NB4 (cell line): ENCODE measurements at regions not wholly inside any gene's neighbourhood (a gene's known extent, or its start where the extent isn't known, plus 50 kb on each side); places are given as distances from the start of the nearest gene placed in this dataset.

Source experiments
- DNase-seq: peaks from one replicate; pipeline ENCODE4 v3.0.0; 2010; ENCODE audit warnings: low read depth
- H3K4me3 ChIP-seq: one replicate; pipeline ENCODE4 v1.5.1; 2011; ENCODE audit warnings: mild to moderate bottlenecking, low read depth, low read length, moderate library complexity
- CTCF ChIP-seq: IDR thresholded peaks from one replicate; pipeline ENCODE4 v1.5.1; 2012; ENCODE audit warnings: low read depth, low read length
- MAX ChIP-seq: IDR thresholded peaks from 2 replicates; pipeline ENCODE4 v1.6.1; 2011; ENCODE audit warnings: low read depth, low read length
- MYC ChIP-seq: IDR thresholded peaks from 2 replicates; pipeline ENCODE4 v1.6.1; 2011; ENCODE audit warnings: low read depth, low read length
- POLR2A ChIP-seq: IDR thresholded peaks from 2 replicates; pipeline ENCODE4 v1.6.1; 2011; ENCODE audit warnings: mild to moderate bottlenecking; ENCODE audit not compliant: insufficient read length; ENCODE audit errors: extremely low read depth

GRCh38 chr12:107493135-107493494 lies 192.5 kb upstream of the PWP1 start:
- DNase-seq: no peak
- no peak for TF ChIP-seq MAX
- no peak for TF ChIP-seq MYC
- no peak for TF ChIP-seq POLR2A
- TF ChIP-seq CTCF: no peak
- H3K4me3 ChIP-seq: no peak overlapping the region

GRCh38 chr12:107493666-107494065 lies 191.9 kb upstream of the PWP1 start:
- DNase-seq: no peak
- no peak overlapping the region for H3K4me3 ChIP-seq
- TF ChIP-seq MAX (no peak), POLR2A (no peak)

- TF ChIP-seq MYC: no peak
- TF ChIP-seq POLR2A: no peak
- TF ChIP-seq MAX: no peak
- TF ChIP-seq CTCF: no peak
- H3K4me3 ChIP-seq: no peak overlapping the region
- no peak for DNase-seq
These were observed 191.3 kb upstream of the PWP1 start for GRCh38 chr12:107494331-107494730.

GRCh38 chr12:107495604-107496003 lies 190.0 kb upstream of the PWP1 start:
- no peak overlapping the region for H3K4me3 ChIP-seq
- TF ChIP-seq MAX: no peak
- DNase-seq: no peak

- TF ChIP-seq MAX: no peak
- no peak for TF ChIP-seq CTCF
- TF ChIP-seq MYC: no peak
- TF ChIP-seq POLR2A: no peak
- H3K4me3 ChIP-seq: no peak overlapping the region
- no peak for DNase-seq
These were observed 188.4 kb upstream of the PWP1 start for GRCh38 chr12:107497231-107497630.

- no peak overlapping the region for H3K4me3 ChIP-seq
- TF ChIP-seq POLR2A (no peak), CTCF (no peak), MYC (no peak), MAX (no peak)
- no peak for DNase-seq
These were observed 185.3 kb upstream of the PWP1 start for GRCh38 chr12:107500307-107500706.

GRCh38 chr12:107501681-107502080 lies 183.9 kb upstream of the PWP1 start:
- H3K4me3 ChIP-seq: no peak overlapping the region
- TF ChIP-seq CTCF (no peak), MAX (no peak), MYC (no peak), POLR2A (no peak)
- no peak for DNase-seq
